ENCODE measurements at regions not wholly inside any gene's neighbourhood (a gene's known extent, or its start where the extent isn't known, plus 50 kb on each side); places are given as distances from the start of the nearest gene placed in this dataset.

- Histone ChIP-seq H3K36me3 (ENCODE audit: control insufficient read depth in 2 of 2, insufficient read depth in 1 of 2, low read length in 2 of 2) (no peaks in the 10 kb centered on the region), H3K4me1 (ENCODE audit: control insufficient read depth, insufficient read depth, low read length) (no peaks in the 10 kb centered on the region), H3K27ac (ENCODE audit: extremely low read depth, low read depth, low read length) (no peak overlapping the region), H3K9me3 (ENCODE audit: control insufficient read depth, insufficient read depth, low read depth, low read length) (no peaks in the 10 kb centered on the region), H3K4me3 (ENCODE audit: low read depth, low read length) (no peak overlapping the region)
- CTCF ChIA-PET, result no interaction called here
- POLR2A ChIA-PET, result no interaction called here
- TF ChIP-seq ZNF221 (tag by site-specific recombination; IDR thresholded peaks at IDR 0.05; ENCODE audit: borderline replicate concordance), result no peak
- no peak for TF ChIP-seq GLIS1 (tag by site-specific recombination; IDR thresholded peaks at IDR 0.05)
- TF ChIP-seq ZNF324 (tag by site-specific recombination; IDR thresholded peaks at IDR 0.05), result no peak
- no peak for TF ChIP-seq ZNF23 (tag by site-specific recombination; IDR thresholded peaks at IDR 0.05; ENCODE audit: borderline replicate concordance)
- no peak for TF ChIP-seq ZSCAN18 (tag by site-specific recombination; IDR thresholded peaks at IDR 0.05)
- no peak for TF ChIP-seq SP3 (tag by site-specific recombination; IDR thresholded peaks at IDR 0.05)
- no peak for TF ChIP-seq ZNF488 (tag by site-specific recombination; IDR thresholded peaks at IDR 0.05)
- TF ChIP-seq ZNF140 (tag by site-specific recombination; IDR thresholded peaks at IDR 0.05), result no peak
- TF ChIP-seq ZNF610 (tag by site-specific recombination; IDR thresholded peaks at IDR 0.05; ENCODE audit: borderline replicate concordance), result no peak
- TF ChIP-seq ZBTB1 (tag by site-specific recombination; IDR thresholded peaks at IDR 0.05), result no peak
- no peak for TF ChIP-seq PRDM2 (tag by site-specific recombination; IDR thresholded peaks at IDR 0.05; ENCODE audit: borderline replicate concordance)
- no peak for TF ChIP-seq ELK4 (IDR thresholded peaks at IDR 0.05; ENCODE audit: borderline replicate concordance, low read depth, low read length)
- TF ChIP-seq TCF7L2 (IDR thresholded peaks at IDR 0.05; ENCODE audit: borderline replicate concordance, low read depth, low read length), result no peak
- no peak for TF ChIP-seq ZNF580 (tag by site-specific recombination; IDR thresholded peaks at IDR 0.05)
- TF ChIP-seq ZNF202 (tag by site-specific recombination; IDR thresholded peaks at IDR 0.05; ENCODE audit: borderline replicate concordance), result no peak
- TF ChIP-seq ZBTB26 (tag by site-specific recombination; optimal IDR thresholded peaks at IDR 0.05), result no peak
- TF ChIP-seq ZNF600 (tag by site-specific recombination; IDR thresholded peaks at IDR 0.05), result no peak
- no peak for TF ChIP-seq ZNF830 (tag by site-specific recombination; IDR thresholded peaks at IDR 0.05; ENCODE audit: low read depth)
- TF ChIP-seq ZNF596 (tag by site-specific recombination; IDR thresholded peaks at IDR 0.05), result no peak
- TF ChIP-seq ZNF791 (tag by site-specific recombination; IDR thresholded peaks at IDR 0.05), result no peak
These were observed 65.3 kb upstream of the JCAD start for GRCh38 chr10:30124704-30125103.

Data from HEK293 (cell line).